Prostate gland (tissue), 2 donors: ENCODE measurements at regions not wholly inside any gene's neighbourhood (a gene's known extent, or its start where the extent isn't known, plus 50 kb on each side); places are given as distances from the start of the nearest gene placed in this dataset.

Experiments used
- POLR2A ChIP-seq: fragments of 450-650 bp; IDR thresholded peaks from one replicate; pipeline ENCODE4 v1.6.1; 2016; ENCODE audit warnings: antibody characterized with exemption, mild to moderate bottlenecking
- POLR2AphosphoS5 ChIP-seq: sonication (generic); formaldehyde crosslinking; IDR thresholded peaks from one replicate; pipeline ENCODE4 v1.6.1; 2017; ENCODE audit warnings: antibody characterized with exemption
- TF ChIP-seq, protein P1 (sequence below), 4 experiments: fragments of 200-600 bp in 2 of 4; fragments of 450-650 bp in 2 of 4; sonication (generic) in 2 of 4; IDR thresholded peaks; 1 replicate in 3 of 4; 2 replicates in 1 of 4; pipeline ENCODE4 v1.5.1; 2016 to 2019; ENCODE audit warnings: antibody characterized with exemption in 4 of 4, mild to moderate bottlenecking in 2 of 4, moderate library complexity in 2 of 4

DNA sequence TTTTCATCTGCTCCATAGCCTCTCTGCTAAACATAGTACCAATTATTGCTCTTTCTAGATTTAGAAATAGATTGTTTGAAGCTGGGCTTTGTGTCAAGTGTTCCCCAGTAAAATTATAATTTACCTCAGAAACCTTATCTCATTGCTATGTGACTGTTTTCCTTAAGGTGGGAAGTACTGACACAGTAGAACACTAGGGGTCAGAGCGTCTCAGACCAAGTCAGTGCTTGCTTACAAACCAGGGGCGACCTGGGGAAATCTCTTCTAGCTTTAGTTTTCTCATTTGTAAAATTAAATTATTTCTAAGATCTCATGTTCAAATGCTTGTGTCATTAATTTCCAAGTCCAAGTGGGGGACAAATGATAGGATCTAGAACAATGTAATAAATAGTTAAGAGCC lies 360.4 kb downstream of the RAPGEF2 start:
- TF ChIP-seq, protein P1, sequence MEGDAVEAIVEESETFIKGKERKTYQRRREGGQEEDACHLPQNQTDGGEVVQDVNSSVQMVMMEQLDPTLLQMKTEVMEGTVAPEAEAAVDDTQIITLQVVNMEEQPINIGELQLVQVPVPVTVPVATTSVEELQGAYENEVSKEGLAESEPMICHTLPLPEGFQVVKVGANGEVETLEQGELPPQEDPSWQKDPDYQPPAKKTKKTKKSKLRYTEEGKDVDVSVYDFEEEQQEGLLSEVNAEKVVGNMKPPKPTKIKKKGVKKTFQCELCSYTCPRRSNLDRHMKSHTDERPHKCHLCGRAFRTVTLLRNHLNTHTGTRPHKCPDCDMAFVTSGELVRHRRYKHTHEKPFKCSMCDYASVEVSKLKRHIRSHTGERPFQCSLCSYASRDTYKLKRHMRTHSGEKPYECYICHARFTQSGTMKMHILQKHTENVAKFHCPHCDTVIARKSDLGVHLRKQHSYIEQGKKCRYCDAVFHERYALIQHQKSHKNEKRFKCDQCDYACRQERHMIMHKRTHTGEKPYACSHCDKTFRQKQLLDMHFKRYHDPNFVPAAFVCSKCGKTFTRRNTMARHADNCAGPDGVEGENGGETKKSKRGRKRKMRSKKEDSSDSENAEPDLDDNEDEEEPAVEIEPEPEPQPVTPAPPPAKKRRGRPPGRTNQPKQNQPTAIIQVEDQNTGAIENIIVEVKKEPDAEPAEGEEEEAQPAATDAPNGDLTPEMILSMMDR (IDR thresholded peaks at IDR 0.05) = no peak
- no peak for TF ChIP-seq POLR2A
- no peak for TF ChIP-seq POLR2AphosphoS5
